GM12878 (cell line): ENCODE measurements at regions not wholly inside any gene's neighbourhood (a gene's known extent, or its start where the extent isn't known, plus 50 kb on each side); places are given as distances from the start of the nearest gene placed in this dataset.

ENCODE experiments used
- CTCF ChIP-seq, 3 experiments: IDR thresholded peaks in 2 of 3; conservative IDR thresholded peaks in 1 of 3; 2 replicates each; pipeline ENCODE4 v1.5.1; 2011; ENCODE audit warnings: low read depth in 3 of 3, low read length in 3 of 3, mild to moderate bottlenecking in 3 of 3, control low read depth in 2 of 3, moderate library complexity in 2 of 3, inconsistent platforms in 1 of 3, mixed read lengths in 1 of 3; ENCODE audit not compliant: control insufficient read depth in 2 of 3, insufficient read depth in 1 of 3; ENCODE audit errors: extremely low read depth in 1 of 3
- ETV6 ChIP-seq, 2 experiments: fragments of 450-650 bp in 1 of 2; IDR thresholded peaks in 1 of 2; conservative IDR thresholded peaks in 1 of 2; 2 replicates each; pipeline ENCODE4 v1.6.1; 2014; ENCODE audit warnings: antibody characterized with exemption in 1 of 2, borderline replicate concordance in 1 of 2, low read depth in 1 of 2, mild to moderate bottlenecking in 1 of 2, moderate library complexity in 1 of 2
- FOS ChIP-seq: IDR thresholded peaks from 3 replicates; pipeline ENCODE4 v1.6.1; 2011; ENCODE audit warnings: borderline replicate concordance; ENCODE audit not compliant: insufficient read length; ENCODE audit errors: extremely low read depth
- POLR2AphosphoS5 ChIP-seq: IDR thresholded peaks from 2 replicates; pipeline ENCODE4 v1.6.1; 2011; ENCODE audit warnings: mild to moderate bottlenecking, low read length, inconsistent platforms
- RELB ChIP-seq: fragments of 450-650 bp; IDR thresholded peaks from 2 replicates; pipeline ENCODE4 v1.6.1; 2017; ENCODE audit warnings: low read depth, mild to moderate bottlenecking, moderate library complexity
- WRNIP1 ChIP-seq: IDR thresholded peaks from 2 replicates; pipeline ENCODE4 v1.6.1; 2011; ENCODE audit warnings: low read depth, low read length, improper control_type of control experiment, borderline replicate concordance
- YBX1 ChIP-seq: fragments of 450-650 bp; IDR thresholded peaks from 2 replicates; pipeline ENCODE4 v1.6.1; 2016; ENCODE audit warnings: antibody characterized with exemption
- ZZZ3 ChIP-seq: IDR thresholded peaks from 2 replicates; pipeline ENCODE4 v1.6.1; 2011; ENCODE audit warnings: low read depth; ENCODE audit not compliant: control insufficient read depth, insufficient read length
- TF ChIP-seq, protein P1 (sequence below): IDR thresholded peaks from 2 replicates; pipeline ENCODE4 v1.6.1; 2011; ENCODE audit warnings: mild to moderate bottlenecking, low read depth, low read length, moderate library complexity; ENCODE audit not compliant: insufficient replicate concordance
- TF ChIP-seq, protein P2 (sequence below): IDR thresholded peaks from 2 replicates; pipeline ENCODE4 v1.6.1; 2012; ENCODE audit warnings: improper control_type of control experiment, low read depth, low read length; ENCODE audit not compliant: insufficient replicate concordance

DNA sequence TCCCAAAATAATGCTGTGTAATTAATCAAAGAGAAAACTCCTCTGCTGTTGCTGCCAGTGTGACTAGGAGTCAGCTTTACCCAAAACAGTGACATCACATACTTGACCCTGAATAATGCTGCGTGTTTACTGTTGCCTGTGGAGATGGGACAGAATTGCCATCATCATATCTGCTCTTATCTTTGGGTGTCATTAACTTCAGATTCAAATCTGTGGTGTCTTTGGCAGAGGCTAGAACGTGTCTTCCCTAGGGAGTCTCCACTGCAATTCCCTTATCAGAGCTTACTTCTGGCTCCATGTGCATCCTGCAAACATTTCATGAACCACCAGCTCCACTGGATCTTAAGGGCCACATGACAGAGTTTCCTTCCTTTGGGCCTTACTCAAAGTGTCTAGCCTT is 88.9 kb upstream of the MRPS30 start (continued):
- TF ChIP-seq YBX1 = no peak
- no peak for TF ChIP-seq CTCF (IDR thresholded peaks at IDR 0.05 in 2 of 3, conservative IDR thresholded peaks at IDR 0.05 in 1 of 3; ENCODE audit: control insufficient read depth in 2 of 3, extremely low read depth in 1 of 3, insufficient read depth in 1 of 3, low read depth in 3 of 3, low read length in 3 of 3)
- no peak for TF ChIP-seq ZZZ3
- TF ChIP-seq, protein P1, sequence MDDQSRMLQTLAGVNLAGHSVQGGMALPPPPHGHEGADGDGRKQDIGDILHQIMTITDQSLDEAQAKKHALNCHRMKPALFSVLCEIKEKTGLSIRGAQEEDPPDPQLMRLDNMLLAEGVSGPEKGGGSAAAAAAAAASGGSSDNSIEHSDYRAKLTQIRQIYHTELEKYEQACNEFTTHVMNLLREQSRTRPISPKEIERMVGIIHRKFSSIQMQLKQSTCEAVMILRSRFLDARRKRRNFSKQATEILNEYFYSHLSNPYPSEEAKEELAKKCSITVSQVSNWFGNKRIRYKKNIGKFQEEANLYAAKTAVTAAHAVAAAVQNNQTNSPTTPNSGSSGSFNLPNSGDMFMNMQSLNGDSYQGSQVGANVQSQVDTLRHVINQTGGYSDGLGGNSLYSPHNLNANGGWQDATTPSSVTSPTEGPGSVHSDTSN = no peak
- TF ChIP-seq FOS = no peak
- TF ChIP-seq ETV6 (conservative IDR thresholded peaks at IDR 0.05 in 1 of 2, IDR thresholded peaks at IDR 0.05 in 1 of 2; ENCODE audit: borderline replicate concordance in 1 of 2, low read depth in 1 of 2) = no peak
- no peak for TF ChIP-seq RELB
- TF ChIP-seq, protein P2, sequence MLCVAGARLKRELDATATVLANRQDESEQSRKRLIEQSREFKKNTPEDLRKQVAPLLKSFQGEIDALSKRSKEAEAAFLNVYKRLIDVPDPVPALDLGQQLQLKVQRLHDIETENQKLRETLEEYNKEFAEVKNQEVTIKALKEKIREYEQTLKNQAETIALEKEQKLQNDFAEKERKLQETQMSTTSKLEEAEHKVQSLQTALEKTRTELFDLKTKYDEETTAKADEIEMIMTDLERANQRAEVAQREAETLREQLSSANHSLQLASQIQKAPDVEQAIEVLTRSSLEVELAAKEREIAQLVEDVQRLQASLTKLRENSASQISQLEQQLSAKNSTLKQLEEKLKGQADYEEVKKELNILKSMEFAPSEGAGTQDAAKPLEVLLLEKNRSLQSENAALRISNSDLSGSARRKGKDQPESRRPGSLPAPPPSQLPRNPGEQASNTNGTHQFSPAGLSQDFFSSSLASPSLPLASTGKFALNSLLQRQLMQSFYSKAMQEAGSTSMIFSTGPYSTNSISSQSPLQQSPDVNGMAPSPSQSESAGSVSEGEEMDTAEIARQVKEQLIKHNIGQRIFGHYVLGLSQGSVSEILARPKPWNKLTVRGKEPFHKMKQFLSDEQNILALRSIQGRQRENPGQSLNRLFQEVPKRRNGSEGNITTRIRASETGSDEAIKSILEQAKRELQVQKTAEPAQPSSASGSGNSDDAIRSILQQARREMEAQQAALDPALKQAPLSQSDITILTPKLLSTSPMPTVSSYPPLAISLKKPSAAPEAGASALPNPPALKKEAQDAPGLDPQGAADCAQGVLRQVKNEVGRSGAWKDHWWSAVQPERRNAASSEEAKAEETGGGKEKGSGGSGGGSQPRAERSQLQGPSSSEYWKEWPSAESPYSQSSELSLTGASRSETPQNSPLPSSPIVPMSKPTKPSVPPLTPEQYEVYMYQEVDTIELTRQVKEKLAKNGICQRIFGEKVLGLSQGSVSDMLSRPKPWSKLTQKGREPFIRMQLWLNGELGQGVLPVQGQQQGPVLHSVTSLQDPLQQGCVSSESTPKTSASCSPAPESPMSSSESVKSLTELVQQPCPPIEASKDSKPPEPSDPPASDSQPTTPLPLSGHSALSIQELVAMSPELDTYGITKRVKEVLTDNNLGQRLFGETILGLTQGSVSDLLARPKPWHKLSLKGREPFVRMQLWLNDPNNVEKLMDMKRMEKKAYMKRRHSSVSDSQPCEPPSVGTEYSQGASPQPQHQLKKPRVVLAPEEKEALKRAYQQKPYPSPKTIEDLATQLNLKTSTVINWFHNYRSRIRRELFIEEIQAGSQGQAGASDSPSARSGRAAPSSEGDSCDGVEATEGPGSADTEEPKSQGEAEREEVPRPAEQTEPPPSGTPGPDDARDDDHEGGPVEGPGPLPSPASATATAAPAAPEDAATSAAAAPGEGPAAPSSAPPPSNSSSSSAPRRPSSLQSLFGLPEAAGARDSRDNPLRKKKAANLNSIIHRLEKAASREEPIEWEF = no peak
- no peak for TF ChIP-seq WRNIP1
- TF ChIP-seq POLR2AphosphoS5 = no peak
